G401 (cell line): ENCODE measurements at regions not wholly inside any gene's neighbourhood (a gene's known extent, or its start where the extent isn't known, plus 50 kb on each side); places are given as distances from the start of the nearest gene placed in this dataset.

ENCODE experiments used
- DNase-seq: peaks from one replicate; pipeline ENCODE4 v3.0.0-alpha.2; 2015; ENCODE audit warnings: low spot score
- in situ Hi-C: cut with HindIII; loops from 2 replicates; pipeline ENCODE4 v1.10.0; 2016; ENCODE audit warnings: low sequenced_read_pairs, mixed read lengths

GRCh38 chr1:94654919-94655318, 113.4 kb upstream of the F3 start:
- no peak for DNase-seq
- in situ Hi-C loops: no loop called here

GRCh38 chr1:94654459-94654858, 112.9 kb upstream of the F3 start:
- in situ Hi-C loops: no loop called here
- DNase-seq: no peak

- in situ Hi-C loops: no loop called here
- no peak for DNase-seq
Measured at GRCh38 chr1:94654031-94654430, 112.5 kb upstream of the F3 start.

- DNase-seq: no peak
- in situ Hi-C loops: no loop called here
Measured at GRCh38 chr1:94653454-94653853, 111.9 kb upstream of the F3 start.

GRCh38 chr1:94651076-94651475, 109.5 kb upstream of the F3 start:
- in situ Hi-C loops: no loop called here
- no peak for DNase-seq

- no peak for DNase-seq
- in situ Hi-C loops: no loop called here
Measured at GRCh38 chr1:94650301-94650700, 108.7 kb upstream of the F3 start.

- in situ Hi-C loops: no loop called here
- peak; percentile 6 for DNase-seq
Measured at GRCh38 chr1:94648225-94649007, 106.9 kb upstream of the F3 start.

GRCh38 chr1:94646786-94647555, 105.4 kb upstream of the F3 start:
- in situ Hi-C loops: no loop called here
- DNase-seq: no peak

GRCh38 chr1:94646141-94646643, 104.6 kb upstream of the F3 start:
- in situ Hi-C loops: no loop called here
- DNase-seq: no peak

- in situ Hi-C loops: no loop called here
- no peak for DNase-seq
Measured at GRCh38 chr1:94644352-94644751, 102.8 kb upstream of the F3 start.

- no peak for DNase-seq
- in situ Hi-C loops: no loop called here
Measured at GRCh38 chr1:94643819-94644218, 102.3 kb upstream of the F3 start.

GRCh38 chr1:94642617-94643321, 101.2 kb upstream of the F3 start:
- in situ Hi-C loops: no loop called here

GRCh38 chr1:94641990-94642389, 100.4 kb upstream of the F3 start:
- in situ Hi-C loops: no loop called here
- no peak for DNase-seq

More at GRCh38 chr1:94642617-94643321, 101.2 kb upstream of the F3 start:
- DNase-seq: no peak

- DNase-seq: no peak
- in situ Hi-C loops: no loop called here
Measured at GRCh38 chr1:94640125-94640524, 98.6 kb upstream of the F3 start.

GRCh38 chr1:94637121-94637520, 95.6 kb upstream of the F3 start:
- in situ Hi-C loops: no loop called here
- DNase-seq: no peak

GRCh38 chr1:94636624-94637023, 95.1 kb upstream of the F3 start:
- in situ Hi-C loops: no loop called here
- DNase-seq: no peak

GRCh38 chr1:94636100-94636499, 94.5 kb upstream of the F3 start:
- DNase-seq: no peak
- in situ Hi-C loops: no loop called here

GRCh38 chr1:94634977-94635416, 93.4 kb upstream of the F3 start:
- DNase-seq: no peak

GRCh38 chr1:94633051-94633450, 91.5 kb upstream of the F3 start:
- in situ Hi-C loops: no loop called here
- DNase-seq: no peak

More at GRCh38 chr1:94634977-94635416, 93.4 kb upstream of the F3 start:
- in situ Hi-C loops: no loop called here
